ENCODE measurements at regions not wholly inside any gene's neighbourhood (a gene's known extent, or its start where the extent isn't known, plus 50 kb on each side); places are given as distances from the start of the nearest gene placed in this dataset.
"Not testable (repeated sequence)": the region's sequence is repeated elsewhere in the genome, so short reads cannot be mapped to it uniquely, and the experiment has no call there.

DNA sequence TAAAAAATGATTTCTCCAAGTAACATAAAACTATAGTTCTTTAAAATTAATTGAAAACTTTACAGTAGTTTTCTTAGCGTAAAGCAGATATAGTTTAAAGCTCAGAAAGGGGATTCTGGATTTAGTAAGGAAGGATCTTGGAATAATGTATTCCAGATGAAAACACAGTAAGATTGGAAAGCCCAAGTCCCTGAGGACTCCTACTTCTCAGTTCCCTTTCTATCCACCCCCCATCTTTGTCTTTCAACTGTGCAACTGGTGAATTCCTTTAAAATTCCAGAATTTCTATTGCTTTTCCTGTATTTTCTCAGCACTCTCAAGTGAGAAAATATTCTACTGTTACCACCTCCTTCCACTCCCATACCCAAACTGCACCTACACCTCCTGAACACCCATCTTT is 184.5 kb upstream of the FBN2 start:
- intact Hi-C loops (cut with DNase I), result no loop called here
- H3K4me3 ChIP-seq, result no peak overlapping the region
- H3K9me3 ChIP-seq, result no peaks in the 10 kb centered on the region
- ATAC-seq, result no peak
- WGBS, 4 donors, result 84 to 88% (median 86%) methylated on average over 1 of the region's 1 CpG
- H3K27ac ChIP-seq, result no peak overlapping the region
- H3K27me3 ChIP-seq, result no peaks in the 10 kb centered on the region
- TF ChIP-seq, protein P1, sequence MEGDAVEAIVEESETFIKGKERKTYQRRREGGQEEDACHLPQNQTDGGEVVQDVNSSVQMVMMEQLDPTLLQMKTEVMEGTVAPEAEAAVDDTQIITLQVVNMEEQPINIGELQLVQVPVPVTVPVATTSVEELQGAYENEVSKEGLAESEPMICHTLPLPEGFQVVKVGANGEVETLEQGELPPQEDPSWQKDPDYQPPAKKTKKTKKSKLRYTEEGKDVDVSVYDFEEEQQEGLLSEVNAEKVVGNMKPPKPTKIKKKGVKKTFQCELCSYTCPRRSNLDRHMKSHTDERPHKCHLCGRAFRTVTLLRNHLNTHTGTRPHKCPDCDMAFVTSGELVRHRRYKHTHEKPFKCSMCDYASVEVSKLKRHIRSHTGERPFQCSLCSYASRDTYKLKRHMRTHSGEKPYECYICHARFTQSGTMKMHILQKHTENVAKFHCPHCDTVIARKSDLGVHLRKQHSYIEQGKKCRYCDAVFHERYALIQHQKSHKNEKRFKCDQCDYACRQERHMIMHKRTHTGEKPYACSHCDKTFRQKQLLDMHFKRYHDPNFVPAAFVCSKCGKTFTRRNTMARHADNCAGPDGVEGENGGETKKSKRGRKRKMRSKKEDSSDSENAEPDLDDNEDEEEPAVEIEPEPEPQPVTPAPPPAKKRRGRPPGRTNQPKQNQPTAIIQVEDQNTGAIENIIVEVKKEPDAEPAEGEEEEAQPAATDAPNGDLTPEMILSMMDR (IDR thresholded peaks at IDR 0.05), result no peak
- no peak for TF ChIP-seq POLR2A (IDR thresholded peaks at IDR 0.05)
- H3K4me1 ChIP-seq, result no peaks in the 10 kb centered on the region
- no peak for DNase-seq
- H3K36me3 ChIP-seq, result no peaks in the 10 kb centered on the region

DNA sequence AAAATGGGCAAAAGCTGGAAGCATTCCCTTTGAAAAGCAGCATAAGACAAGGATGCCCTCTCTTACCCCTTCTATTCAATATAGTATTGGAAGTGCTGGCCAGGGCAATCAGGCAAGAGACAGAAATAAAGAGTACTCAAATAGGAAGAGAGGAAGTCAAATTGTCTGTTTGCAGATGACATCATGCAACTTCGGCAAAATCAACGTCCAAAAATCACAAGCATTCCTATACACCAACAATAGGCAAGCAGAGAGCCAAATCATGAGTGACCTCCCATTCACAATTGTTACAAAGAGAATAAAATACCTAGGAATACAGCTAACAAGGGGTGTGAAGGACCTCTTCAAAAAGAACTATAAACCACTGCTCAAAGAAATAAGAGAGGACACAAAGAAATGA is 192.0 kb upstream of the FBN2 start:
- ATAC-seq; H3K27ac ChIP-seq; intact Hi-C loops (cut with DNase I); H3K4me3 ChIP-seq; H3K4me1 ChIP-seq; H3K9me3 ChIP-seq; H3K27me3 ChIP-seq; H3K36me3 ChIP-seq; DNase-seq: not testable (repeated sequence)
- WGBS, 4 donors, result 44 to 67% (median 55%) methylated on average over 2 of the region's 2 CpGs

DNA sequence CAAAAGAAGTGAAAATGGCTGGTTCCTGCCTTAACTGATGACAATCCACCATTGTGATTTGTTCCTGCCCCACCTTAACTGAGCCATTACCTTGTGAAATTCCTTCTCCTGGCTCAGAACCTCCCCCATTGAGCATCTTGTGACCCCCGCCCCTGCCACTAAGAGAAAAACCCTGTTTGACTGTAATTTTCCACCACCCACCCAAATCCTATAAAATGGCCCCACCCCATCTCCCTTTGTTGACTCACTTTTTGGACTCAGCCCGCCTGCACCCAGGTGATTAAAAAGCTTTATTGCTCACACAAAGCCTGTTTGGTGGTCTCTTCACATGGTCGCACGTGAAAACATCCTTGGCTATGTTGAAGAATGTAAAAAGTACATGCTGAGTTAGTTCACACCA is 197.6 kb upstream of the FBN2 start:
- ATAC-seq; H3K4me1 ChIP-seq; H3K4me3 ChIP-seq; intact Hi-C loops (cut with DNase I); H3K9me3 ChIP-seq; H3K27me3 ChIP-seq; H3K36me3 ChIP-seq; DNase-seq: not testable (repeated sequence)
- 92 to 99% (median 97%) methylated on average over 4 of the region's 4 CpGs for whole genome bisulfite sequencing, 4 donors
- H3K27ac ChIP-seq, result peak overlapping the region in 1 of 12 donors; percentile 25

DNA sequence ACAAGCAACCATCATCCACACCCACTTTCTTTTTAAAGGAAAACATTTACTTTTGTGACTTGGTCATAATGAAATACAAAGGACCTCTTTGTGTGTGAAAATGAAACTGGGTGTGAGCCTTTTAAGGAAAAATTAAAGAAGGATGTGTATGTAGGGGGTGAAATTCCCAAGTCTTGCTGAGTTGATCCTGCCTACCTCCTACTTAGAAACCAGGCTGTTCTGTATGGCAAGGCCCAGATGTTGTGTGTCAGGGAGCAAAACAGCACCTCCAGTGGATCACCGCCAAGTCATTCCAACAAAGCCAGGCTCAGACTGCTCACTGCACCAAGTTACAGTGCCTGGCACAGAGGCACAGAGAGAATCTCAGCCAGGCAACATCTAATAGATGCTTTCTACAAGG is 198.5 kb upstream of the FBN2 start:
- peak overlapping the region in 2 of 12 donors; percentile 29 to 43 for H3K27ac ChIP-seq
- ATAC-seq, result peak in 3 of 4 donors; percentile 61 to 80 (median 77)

DNA sequence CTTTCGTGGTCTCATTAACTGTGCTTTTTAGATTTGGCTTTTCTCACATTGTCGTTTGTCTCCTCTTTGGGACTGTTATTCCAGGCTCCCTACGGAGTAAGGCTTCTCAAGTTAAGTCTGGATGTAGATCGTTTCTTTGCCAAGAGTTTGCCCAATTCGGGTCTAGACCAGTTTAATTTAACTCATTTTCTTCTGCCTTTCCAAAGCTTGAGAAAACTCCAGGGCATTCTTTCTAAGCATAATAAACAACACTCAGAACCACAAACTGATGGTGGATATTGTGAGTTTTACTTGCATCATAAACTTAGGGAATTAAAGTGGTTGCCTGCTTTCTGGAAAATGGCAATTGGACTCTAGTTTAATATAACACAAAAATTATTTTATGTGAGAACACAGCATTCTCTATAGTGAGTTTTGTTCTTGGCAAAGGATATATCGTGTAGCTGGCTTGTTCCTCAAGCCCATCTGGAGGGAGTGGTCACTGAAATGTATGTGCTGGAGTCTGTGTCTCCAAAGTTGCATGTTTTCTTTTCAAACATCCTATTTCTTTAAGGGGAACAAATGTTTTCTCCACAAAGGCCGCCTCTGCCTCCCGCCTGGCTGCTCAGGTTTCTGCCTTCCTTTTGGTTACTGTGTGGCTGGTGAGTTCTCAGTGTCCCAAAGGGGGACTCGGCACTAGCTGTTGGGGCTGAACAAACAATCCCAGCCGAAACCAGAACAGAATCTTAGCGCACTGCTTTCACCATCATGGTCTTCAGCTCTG is 211.3 kb upstream of the FBN2 start:
- ATAC-seq (no peak), DNase-seq (no peak)
- Histone ChIP-seq H3K36me3 (no peaks in the 10 kb centered on the region), H3K27me3 (no peaks in the 10 kb centered on the region), H3K4me3 (no peak overlapping the region), H3K27ac (no peak overlapping the region), H3K4me1 (peaks cover 0 to 12% (median 0%) of the 10 kb centered on the region in 12 donors), H3K9me3 (no peaks in the 10 kb centered on the region)
- intact Hi-C loops (cut with DNase I), result no loop called here
- TF ChIP-seq POLR2A (IDR thresholded peaks at IDR 0.05), result no peak
- TF ChIP-seq, protein P1 (IDR thresholded peaks at IDR 0.05), result no peak
- 41 to 46% (median 43%) methylated on average over 11 of the region's 11 CpGs for WGBS, 4 donors

More for the DNA sequence above, 198.5 kb upstream of the FBN2 start:
- intact Hi-C loops (cut with DNase I), result no loop called here
- DNase-seq, result peak in 3 of 5 donors; percentile 11 to 30 (median 24)
- WGBS, 4 donors, result 56 to 90% (median 81%) methylated on average over 1 of the region's 1 CpG
- Histone ChIP-seq H3K4me3 (no peak overlapping the region), H3K36me3 (no peaks in the 10 kb centered on the region), H3K4me1 (no peaks in the 10 kb centered on the region), H3K27me3 (no peaks in the 10 kb centered on the region), H3K9me3 (no peaks in the 10 kb centered on the region)
- TF ChIP-seq, protein P1 (IDR thresholded peaks at IDR 0.05), result no peak
- no peak for TF ChIP-seq POLR2A (IDR thresholded peaks at IDR 0.05)

Measured in heart left ventricle (tissue), 16 donors.